Neural crest cell (in vitro differentiated cells): ENCODE measurements at regions not wholly inside any gene's neighbourhood (a gene's known extent, or its start where the extent isn't known, plus 50 kb on each side); places are given as distances from the start of the nearest gene placed in this dataset.

Experiments used
- DNase-seq: peaks from one replicate; pipeline ENCODE4 v3.0.0; 2021; ENCODE audit warnings: low read depth, mixed read lengths, low spot score
- H3K27ac Mint-ChIP-seq: one replicate; pipeline ENCODE4 v1.8.0; 2021; ENCODE audit warnings: mild to moderate bottlenecking, mixed read lengths; ENCODE audit not compliant: unreplicated experiment
- H3K27me3 Mint-ChIP-seq: 2 replicates; pipeline ENCODE4 v1.8.0; 2021; ENCODE audit warnings: low read depth, mild to moderate bottlenecking, mixed read lengths
- H3K36me3 Mint-ChIP-seq: 2 replicates; pipeline ENCODE4 v1.8.0; 2021; ENCODE audit warnings: low read depth, mild to moderate bottlenecking, mixed read lengths
- H3K4me1 Mint-ChIP-seq: 2 replicates; pipeline ENCODE4 v1.8.0; 2021; ENCODE audit warnings: mixed read lengths
- H3K4me3 Mint-ChIP-seq: one replicate; pipeline ENCODE4 v1.8.0; 2021; ENCODE audit warnings: mild to moderate bottlenecking, mixed read lengths
- H3K9me3 Mint-ChIP-seq: 2 replicates; pipeline ENCODE4 v1.8.0; 2021; ENCODE audit warnings: mixed read lengths
- TF ChIP-seq, protein P1 (sequence below): fragments of 200-600 bp; sonication (generic); conservative IDR thresholded peaks from 2 replicates; pipeline ENCODE4 v1.5.0; 2021; ENCODE audit warnings: antibody characterized with exemption, mild to moderate bottlenecking

DNA sequence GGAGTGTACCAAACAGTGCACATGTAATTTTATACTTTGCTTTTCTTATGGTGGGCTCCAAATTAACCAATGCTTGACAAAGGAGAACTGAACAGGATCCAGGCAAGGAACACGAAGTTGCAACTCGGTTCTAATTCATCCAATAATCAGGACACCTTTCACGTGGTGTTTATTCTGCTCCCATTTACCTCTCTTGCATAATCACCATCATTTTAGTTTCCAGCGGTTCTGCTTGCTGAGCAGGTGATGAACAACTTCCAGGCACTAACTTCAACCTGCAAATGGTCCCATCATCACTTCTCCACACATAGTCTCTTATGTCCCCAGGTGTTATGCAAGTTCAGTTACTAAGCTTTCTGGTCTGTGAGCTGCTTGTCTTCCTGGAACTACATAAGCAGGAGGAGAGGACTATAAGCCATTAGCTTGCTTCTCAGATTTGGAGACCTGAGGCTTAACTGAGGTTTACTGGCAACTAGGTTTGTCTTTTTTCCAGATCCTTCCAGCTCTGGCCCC is 326.8 kb upstream of the SLC30A5 start:
- H3K36me3 Mint-ChIP-seq = no peaks in the 10 kb centered on the region
- no peak overlapping the region for H3K27ac Mint-ChIP-seq
- H3K9me3 Mint-ChIP-seq = peaks cover 3% of the 10 kb centered on the region
- no peak overlapping the region for H3K4me3 Mint-ChIP-seq
- no peaks in the 10 kb centered on the region for H3K27me3 Mint-ChIP-seq
- DNase-seq = no peak
- TF ChIP-seq, protein P1, sequence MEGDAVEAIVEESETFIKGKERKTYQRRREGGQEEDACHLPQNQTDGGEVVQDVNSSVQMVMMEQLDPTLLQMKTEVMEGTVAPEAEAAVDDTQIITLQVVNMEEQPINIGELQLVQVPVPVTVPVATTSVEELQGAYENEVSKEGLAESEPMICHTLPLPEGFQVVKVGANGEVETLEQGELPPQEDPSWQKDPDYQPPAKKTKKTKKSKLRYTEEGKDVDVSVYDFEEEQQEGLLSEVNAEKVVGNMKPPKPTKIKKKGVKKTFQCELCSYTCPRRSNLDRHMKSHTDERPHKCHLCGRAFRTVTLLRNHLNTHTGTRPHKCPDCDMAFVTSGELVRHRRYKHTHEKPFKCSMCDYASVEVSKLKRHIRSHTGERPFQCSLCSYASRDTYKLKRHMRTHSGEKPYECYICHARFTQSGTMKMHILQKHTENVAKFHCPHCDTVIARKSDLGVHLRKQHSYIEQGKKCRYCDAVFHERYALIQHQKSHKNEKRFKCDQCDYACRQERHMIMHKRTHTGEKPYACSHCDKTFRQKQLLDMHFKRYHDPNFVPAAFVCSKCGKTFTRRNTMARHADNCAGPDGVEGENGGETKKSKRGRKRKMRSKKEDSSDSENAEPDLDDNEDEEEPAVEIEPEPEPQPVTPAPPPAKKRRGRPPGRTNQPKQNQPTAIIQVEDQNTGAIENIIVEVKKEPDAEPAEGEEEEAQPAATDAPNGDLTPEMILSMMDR = no peak
- peaks cover 10% of the 10 kb centered on the region for H3K4me1 Mint-ChIP-seq

DNA sequence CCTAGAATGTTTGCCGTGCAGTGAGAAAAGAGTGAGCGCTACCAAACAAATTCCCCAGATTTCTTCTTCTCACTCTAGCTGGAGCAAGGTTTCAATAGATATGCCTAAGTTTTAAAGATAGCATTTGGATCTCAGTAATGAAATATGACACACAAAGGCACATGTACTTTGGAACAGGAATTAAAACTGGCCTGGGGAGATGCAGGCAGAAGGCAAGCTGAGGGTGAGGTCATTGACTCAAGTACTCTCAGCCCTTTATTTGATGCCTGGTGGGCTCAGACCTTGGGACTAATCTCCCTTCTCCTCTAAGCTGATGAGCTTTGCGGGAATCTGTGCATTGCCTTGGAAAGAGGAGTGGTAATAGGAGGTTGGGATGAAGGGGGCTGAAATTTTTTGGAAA is 323.3 kb upstream of the SLC30A5 start:
- Mint-ChIP-seq H3K4me1 (peaks cover 7% of the 10 kb centered on the region), H3K4me3 (no peak overlapping the region), H3K36me3 (no peaks in the 10 kb centered on the region), H3K27me3 (no peaks in the 10 kb centered on the region), H3K9me3 (no peaks in the 10 kb centered on the region), H3K27ac (peak overlapping the region; percentile 29)
- no peak for DNase-seq
- TF ChIP-seq, protein P1 = no peak

DNA sequence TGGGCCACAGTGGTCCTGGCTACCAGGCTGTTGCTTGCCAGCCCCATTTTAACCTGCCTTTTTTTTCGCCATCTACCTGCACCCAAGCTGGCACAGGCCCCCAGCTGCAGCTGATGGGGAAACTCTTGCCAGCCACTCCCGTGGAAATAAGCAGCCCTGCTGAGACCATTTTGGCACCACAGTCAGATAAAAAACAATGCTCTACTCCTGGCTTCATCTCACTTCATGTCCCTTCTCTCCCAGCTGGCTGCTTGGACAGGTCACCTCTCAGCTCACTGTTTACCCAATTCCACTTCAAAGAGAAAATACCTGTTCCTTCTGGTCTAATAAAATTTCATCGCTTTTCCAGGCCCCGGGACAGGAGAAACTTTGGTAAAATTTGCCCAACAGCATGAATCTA is 322.6 kb upstream of the SLC30A5 start:
- no peak overlapping the region for H3K27ac Mint-ChIP-seq
- TF ChIP-seq, protein P1 = no peak
- no peak for DNase-seq
- peaks cover under 1% of the 10 kb centered on the region for H3K4me1 Mint-ChIP-seq
- H3K4me3 Mint-ChIP-seq = no peak overlapping the region
- H3K27me3 Mint-ChIP-seq = no peaks in the 10 kb centered on the region
- no peaks in the 10 kb centered on the region for H3K36me3 Mint-ChIP-seq
- H3K9me3 Mint-ChIP-seq = no peaks in the 10 kb centered on the region

DNA sequence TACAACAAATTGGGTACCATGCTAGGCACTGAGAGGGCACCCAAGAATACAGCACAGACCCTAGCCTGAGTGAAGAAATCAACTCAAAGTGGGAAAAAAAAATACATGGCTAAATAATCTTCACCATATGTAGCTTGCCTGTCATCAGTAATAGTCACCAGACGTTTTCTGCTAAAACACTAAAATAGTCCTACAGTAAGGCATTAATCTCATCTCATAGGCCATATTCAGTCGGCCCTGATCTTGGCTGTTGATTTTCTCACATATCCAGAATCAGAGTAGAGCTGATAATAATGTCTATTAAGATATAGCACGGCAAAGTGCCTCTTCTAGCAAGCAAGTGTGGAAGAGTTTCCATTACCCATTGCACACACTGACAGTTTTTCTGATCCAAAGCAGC is 322.1 kb upstream of the SLC30A5 start:
- H3K27ac Mint-ChIP-seq = no peak overlapping the region
- H3K36me3 Mint-ChIP-seq = no peaks in the 10 kb centered on the region
- no peak for DNase-seq
- H3K4me1 Mint-ChIP-seq = no peaks in the 10 kb centered on the region
- H3K4me3 Mint-ChIP-seq = no peak overlapping the region
- H3K27me3 Mint-ChIP-seq = no peaks in the 10 kb centered on the region
- no peaks in the 10 kb centered on the region for H3K9me3 Mint-ChIP-seq
- TF ChIP-seq, protein P1 = no peak

DNA sequence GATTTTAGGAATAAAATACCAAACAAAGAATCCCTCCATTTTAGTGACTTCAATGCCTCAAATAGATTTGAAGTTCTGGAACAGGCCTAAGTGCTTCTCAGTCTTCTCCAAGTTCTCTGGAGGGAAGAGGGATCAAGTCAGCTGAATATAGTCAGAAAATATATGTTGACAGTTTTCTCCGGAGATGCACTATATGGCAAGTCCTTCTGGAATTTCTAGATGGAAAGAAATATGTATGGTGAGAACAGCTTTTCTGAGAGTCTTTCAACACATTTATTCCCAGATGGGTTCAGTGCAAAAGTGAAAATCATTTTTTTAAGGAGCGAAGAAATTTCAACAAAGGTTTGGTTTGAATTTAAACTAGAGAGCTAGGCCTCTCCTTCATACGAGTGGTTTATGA is 317.4 kb upstream of the SLC30A5 start:
- TF ChIP-seq, protein P1 = no peak
- no peak overlapping the region for H3K4me3 Mint-ChIP-seq
- no peak for DNase-seq
- no peaks in the 10 kb centered on the region for H3K9me3 Mint-ChIP-seq
- H3K27me3 Mint-ChIP-seq = no peaks in the 10 kb centered on the region
- H3K4me1 Mint-ChIP-seq = no peaks in the 10 kb centered on the region
- H3K36me3 Mint-ChIP-seq = no peaks in the 10 kb centered on the region
- H3K27ac Mint-ChIP-seq = no peak overlapping the region

DNA sequence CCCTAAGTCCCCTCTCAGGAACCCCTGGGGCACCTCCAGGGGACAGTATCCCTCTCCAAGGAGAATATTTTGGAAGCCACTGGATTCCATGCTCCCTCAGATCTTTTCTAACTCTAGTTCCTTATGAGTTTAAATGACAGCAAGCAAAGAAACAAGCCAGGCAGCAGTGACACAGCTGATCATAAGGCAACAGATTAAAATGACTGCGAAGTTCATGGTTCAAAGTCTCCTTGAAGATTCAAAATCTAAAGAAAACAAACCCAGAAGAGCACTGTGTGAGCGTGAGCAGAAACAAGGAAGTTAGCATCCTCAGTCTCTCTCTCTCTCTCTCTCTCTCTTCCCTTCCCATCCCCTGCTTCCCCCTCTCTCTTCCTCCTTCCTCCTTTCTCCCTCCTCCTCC is 316.7 kb upstream of the SLC30A5 start:
- TF ChIP-seq, protein P1 = no peak
- no peak for DNase-seq
- Mint-ChIP-seq H3K9me3 (no peaks in the 10 kb centered on the region), H3K27ac (no peak overlapping the region), H3K36me3 (no peaks in the 10 kb centered on the region), H3K4me3 (no peak overlapping the region), H3K4me1 (no peaks in the 10 kb centered on the region), H3K27me3 (no peaks in the 10 kb centered on the region)
